GM23248 (cell line): ENCODE measurements at regions not wholly inside any gene's neighbourhood (a gene's known extent, or its start where the extent isn't known, plus 50 kb on each side); places are given as distances from the start of the nearest gene placed in this dataset.

Experiments used
- EZH2 ChIP-seq: fragments of 200-600 bp; sonication (generic); IDR thresholded peaks from 2 replicates; pipeline ENCODE4 v1.6.1; 2018; ENCODE audit warnings: antibody characterized with exemption, mild to moderate bottlenecking; ENCODE audit not compliant: insufficient read depth, poor library complexity, severe bottlenecking
- EZH2phosphoT487 ChIP-seq: fragments of 200-600 bp; sonication (generic); IDR thresholded peaks from 2 replicates; pipeline ENCODE4 v1.6.1; 2018; ENCODE audit warnings: antibody characterized with exemption, moderate library complexity, mild to moderate bottlenecking, low read depth; ENCODE audit not compliant: insufficient read depth

- no peak for TF ChIP-seq EZH2phosphoT487
- TF ChIP-seq EZH2, result no peak
Measured at GRCh38 chr12:46546634-46547273, 174.2 kb upstream of the SLC38A2 start.
